HG03280 (cell line): ENCODE measurements at regions not wholly inside any gene's neighbourhood (a gene's known extent, or its start where the extent isn't known, plus 50 kb on each side); places are given as distances from the start of the nearest gene placed in this dataset.
"Not testable (repeated sequence)": the region's sequence is repeated elsewhere in the genome, so short reads cannot be mapped to it uniquely, and the experiment has no call there.

Experiments
- ATAC-seq: cut with Tn5 transposase; IDR thresholded peaks from one replicate; pipeline ENCODE4 v1.9.1; 2021; ENCODE audit warnings: mild to moderate bottlenecking, moderate library complexity; ENCODE audit not compliant: unreplicated experiment

- no peak for ATAC-seq
Measured at GRCh38 chr15:55126111-55126510, 70.6 kb downstream of the RSL24D1 start.

DNA sequence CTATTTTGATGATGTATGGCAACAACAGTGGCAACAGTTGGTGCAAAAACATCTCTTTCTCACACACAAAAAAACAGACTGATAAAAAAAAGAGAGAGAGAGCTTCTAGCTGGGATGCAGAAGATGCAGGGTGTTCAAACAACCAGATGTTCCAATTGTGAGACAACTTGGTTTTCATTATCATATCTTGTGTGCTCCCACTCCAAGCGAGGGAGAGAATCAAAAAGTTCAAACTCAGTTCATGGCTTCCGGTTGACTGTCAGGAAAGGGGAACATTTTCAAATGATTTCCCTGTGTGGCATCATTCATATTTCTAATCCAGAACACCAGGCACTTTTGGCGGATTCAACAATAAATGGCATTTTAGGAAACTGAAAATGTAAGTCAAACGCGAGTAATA lies 72.1 kb downstream of the RSL24D1 start:
- ATAC-seq, result no peak

DNA sequence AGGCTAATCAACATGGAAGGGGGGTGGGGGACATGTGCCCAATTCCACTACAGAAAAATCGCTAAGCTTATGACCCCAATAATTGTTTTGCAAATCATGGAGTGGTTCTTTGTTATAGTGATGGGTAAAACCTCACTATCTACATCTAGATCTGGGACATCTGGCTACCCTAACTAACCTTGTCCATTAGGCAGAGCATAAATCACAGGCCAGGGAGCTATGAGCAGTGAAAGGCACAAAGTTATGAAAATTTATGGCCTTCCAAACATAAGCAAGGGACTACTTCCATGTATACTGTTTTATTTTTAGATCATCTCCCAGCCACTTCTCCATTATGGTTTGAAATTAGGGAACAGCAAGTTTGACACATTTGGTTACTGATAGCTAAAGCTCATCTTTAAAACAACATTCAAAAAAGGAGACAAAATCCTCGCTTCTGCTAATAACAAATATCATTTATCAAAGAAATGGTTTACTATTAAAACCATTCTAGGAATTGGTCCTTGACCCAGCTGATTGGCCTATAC lies 78.3 kb downstream of the RSL24D1 start:
- no peak for ATAC-seq

DNA sequence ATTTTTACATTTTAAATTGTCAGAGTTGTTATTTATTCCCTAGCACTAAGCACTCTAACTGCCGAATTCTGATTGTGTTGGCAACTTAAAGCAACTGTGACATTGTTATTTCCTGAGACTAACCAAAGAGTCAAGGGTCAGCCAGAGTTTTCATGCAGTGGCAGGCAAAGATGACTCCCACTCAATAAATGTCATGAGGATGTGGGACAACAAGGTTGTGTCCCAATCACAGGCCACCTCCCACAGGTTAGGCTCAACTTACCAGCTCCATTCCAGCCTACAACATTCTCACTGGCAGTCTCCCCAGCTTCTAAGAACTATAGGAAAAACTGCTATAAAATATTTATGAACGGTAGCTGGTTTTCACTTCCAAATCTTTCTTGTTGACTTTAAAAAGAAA lies 80.1 kb downstream of the RSL24D1 start:
- ATAC-seq, result no peak

GRCh38 chr15:55113736-55114135 lies 83.0 kb downstream of the RSL24D1 start:
- no peak for ATAC-seq

DNA sequence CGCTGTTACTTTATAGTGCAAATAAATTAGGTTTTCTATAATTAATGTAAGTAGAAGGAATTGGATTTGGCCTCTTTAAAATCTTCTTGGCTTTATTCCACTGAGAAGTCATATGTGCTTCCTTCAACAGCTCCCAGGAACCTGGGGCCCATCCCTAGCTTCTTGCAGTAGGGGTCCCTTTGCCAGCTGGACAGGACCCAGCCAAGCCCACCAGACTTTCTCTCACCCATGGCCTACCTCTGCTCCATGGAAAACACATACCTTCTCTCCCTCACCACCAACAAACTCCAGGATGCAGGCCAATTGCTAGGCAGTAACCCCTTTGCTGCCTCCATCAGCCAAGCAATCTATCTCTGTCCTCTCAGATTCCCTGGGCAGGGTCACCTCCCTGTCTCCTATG lies 84.0 kb downstream of the RSL24D1 start:
- ATAC-seq, result no peak

GRCh38 chr15:55110446-55110845 lies 86.3 kb downstream of the RSL24D1 start:
- no peak for ATAC-seq

DNA sequence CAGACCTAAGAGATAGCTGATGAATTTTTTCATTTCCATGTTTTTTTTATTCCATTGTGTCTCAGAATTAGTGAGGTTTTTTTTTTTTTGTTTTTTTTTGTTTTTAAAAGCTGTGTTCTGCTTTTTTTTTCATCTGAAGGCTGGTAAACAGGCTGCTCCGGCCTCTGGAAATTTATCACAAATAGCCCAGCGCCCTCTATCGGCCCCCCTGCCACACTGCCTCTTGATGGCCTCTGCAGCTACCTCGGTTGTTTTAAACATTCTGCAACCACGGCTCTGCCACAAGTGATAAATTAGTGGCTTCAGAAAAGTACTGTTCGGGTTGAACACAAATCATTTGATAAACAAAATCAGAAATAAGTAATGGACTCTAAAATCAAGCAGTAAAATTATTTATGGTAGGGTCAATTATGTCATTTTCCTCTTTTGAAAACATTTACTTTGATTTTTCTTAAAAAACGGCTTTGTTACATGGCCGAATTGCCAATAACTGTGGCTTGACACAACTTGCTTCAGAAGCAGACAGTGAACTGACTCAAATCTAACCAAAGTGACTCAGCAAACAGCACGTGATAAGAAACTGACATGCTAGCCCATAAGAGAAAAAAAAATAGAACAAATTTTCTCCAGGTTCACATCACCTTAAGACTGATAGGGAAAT lies 87.8 kb downstream of the RSL24D1 start:
- ATAC-seq, result peak; percentile 79

GRCh38 chr15:55108448-55108847 lies 88.3 kb downstream of the RSL24D1 start:
- no peak for ATAC-seq

GRCh38 chr15:55106155-55106554 lies 90.6 kb downstream of the RSL24D1 start:
- ATAC-seq, result no peak

DNA sequence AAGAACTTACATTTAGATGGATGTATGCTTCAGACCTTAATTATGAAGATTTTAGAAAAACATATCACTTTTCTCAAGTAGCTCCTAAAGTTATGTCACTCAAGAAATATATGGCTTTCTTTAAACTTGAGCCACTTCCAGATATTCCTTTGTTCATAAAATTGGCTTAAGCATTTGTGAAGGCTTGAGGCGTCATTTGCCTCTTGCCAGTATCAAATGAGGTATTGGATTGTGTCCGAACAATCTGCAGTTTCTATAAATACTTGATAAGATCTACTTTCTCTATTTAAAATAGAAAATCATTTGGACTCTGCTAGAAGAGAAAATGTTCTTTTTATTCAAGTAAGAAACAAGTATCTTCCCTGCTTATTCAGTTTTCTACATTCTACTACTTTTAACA lies 102.6 kb downstream of the RSL24D1 start:
- no peak for ATAC-seq

GRCh38 chr15:55088207-55088606 lies 108.5 kb downstream of the RSL24D1 start:
- ATAC-seq, result no peak

DNA sequence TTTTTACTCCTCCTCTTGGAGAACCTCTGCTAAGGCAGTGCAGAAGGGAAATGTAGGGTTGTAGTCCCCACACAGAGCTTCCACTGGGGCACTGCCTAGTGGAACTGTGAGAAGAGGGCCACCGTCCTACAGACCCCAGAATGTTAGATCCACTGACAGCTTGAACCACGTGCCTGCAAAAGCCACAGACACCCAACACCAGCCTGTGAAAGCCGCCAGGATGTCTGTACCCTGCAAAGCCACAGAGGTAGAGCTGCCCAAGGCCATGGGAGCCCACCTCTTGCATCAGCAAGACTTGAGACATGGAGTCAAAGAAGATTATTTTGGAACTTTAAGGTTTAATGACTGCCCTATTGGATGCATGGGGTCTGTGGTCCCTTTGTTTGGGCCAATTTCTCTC lies 112.1 kb downstream of the RSL24D1 start:
- ATAC-seq, result no peak

- ATAC-seq, result no peak
Measured at GRCh38 chr15:55084216-55084615, 112.5 kb downstream of the RSL24D1 start.

DNA sequence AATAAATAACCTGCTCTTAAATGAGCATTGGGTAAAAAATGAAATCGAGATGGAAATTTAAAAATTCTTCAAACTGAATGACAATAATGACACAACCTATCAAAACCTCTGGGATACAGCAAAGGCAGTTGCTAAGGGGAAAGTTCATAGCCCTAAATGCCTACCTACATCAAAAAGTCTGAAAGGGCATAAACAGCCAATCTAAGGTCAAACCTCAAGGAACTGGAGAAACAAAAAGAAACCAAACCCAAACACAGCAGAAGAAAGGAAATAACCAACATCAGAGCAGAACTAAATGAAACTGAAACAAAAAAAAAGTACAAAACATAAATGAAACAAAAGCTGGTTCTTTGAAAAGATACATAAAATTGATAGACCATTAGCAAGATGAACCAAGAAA lies 119.7 kb downstream of the RSL24D1 start:
- not testable (repeated sequence) for ATAC-seq

- no peak for ATAC-seq
Measured at GRCh38 chr15:55074431-55074830, 122.3 kb downstream of the RSL24D1 start.

- not testable (repeated sequence) for ATAC-seq
Measured at GRCh38 chr15:55063970-55064369, 132.8 kb downstream of the RSL24D1 start.

DNA sequence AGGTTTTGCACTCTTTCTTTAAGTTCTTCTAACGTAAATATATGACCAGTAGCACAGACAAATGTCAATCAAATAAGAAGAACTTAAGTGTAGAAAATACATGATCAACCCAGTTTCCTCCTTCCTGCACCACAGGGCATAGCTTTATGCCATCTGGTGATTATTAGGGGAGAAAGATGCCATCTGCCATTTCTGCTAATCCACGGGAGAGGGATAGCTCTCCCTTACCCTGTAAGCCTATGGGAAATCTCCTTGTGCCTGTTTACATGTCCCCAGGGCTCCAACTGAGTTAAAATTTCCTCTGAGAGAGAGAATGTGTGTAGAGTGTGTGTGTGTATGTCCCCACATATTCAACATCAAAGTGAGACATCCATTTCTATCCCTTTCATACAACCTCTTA lies 135.9 kb downstream of the RSL24D1 start:
- ATAC-seq, result no peak

DNA sequence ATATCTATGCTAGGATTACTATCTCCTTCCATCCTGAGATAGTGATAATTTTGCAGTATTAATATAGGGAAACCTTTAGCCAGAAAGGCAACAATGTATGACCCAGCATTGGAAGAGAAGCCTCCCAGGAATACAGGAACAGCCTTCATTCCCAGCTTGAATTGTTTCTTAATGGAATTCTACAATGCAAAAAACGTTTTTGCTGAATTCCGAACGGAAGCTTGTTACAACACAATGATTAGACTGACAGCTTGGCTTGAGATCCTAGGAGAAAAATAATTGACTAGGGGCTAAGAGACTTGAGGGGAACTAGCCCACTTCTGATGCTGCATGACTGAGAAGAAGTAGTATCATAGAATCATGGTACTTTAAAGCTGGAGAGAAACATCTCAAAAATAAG lies 140.2 kb downstream of the RSL24D1 start:
- no peak for ATAC-seq

- ATAC-seq, result no peak
Measured at GRCh38 chr15:55044162-55044561, 152.6 kb downstream of the RSL24D1 start.

DNA sequence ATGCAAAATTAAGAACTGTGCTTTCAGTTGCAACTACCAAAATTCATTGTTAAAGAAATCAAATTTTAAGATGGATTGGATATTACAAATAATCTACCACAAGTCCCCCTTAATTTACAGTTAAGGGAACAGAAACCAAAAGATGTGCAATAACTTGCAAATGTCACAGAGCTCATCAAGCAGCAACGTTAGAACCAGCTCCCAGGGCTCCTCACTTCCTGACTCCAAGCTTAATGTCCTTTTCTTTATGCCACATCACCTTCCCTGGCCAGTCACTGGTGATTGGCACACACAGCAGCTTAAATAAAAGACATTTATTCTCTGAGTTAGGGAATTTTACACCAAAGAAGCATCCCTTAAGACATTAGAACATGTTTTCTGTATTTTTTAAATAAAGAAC lies 159.7 kb downstream of the RSL24D1 start:
- ATAC-seq, result no peak

GRCh38 chr15:55035749-55036148 lies 161.0 kb downstream of the RSL24D1 start:
- no peak for ATAC-seq

GRCh38 chr15:55033574-55033973 lies 163.2 kb downstream of the RSL24D1 start:
- ATAC-seq, result no peak
